ENCODE measurements at regions not wholly inside any gene's neighbourhood (a gene's known extent, or its start where the extent isn't known, plus 50 kb on each side); places are given as distances from the start of the nearest gene placed in this dataset.

- Histone ChIP-seq H3K9ac (ENCODE audit: low read depth, low read length) (no peak overlapping the region), H3K9me3 (ENCODE audit: insufficient read depth, low read length, severe bottlenecking) (no peaks in the 10 kb centered on the region), H3K79me2 (ENCODE audit: insufficient read depth, low read length) (no peaks in the 10 kb centered on the region), H3K4me1 (ENCODE audit: insufficient read depth, low read length) (no peaks in the 10 kb centered on the region), H4K20me1 (ENCODE audit: insufficient read depth, low read length) (no peaks in the 10 kb centered on the region), H3K4me2 (ENCODE audit: insufficient read depth, low read length) (no peak overlapping the region), H2AFZ (ENCODE audit: low read depth, low read length) (no peak overlapping the region), H3K36me3 (ENCODE audit: insufficient read depth, low read length) (no peaks in the 10 kb centered on the region), H3K27ac (ENCODE audit: low read length) (no peak overlapping the region), H3K27me3 (ENCODE audit: insufficient read depth, low read length, poor library complexity) (peaks cover 5% of the 10 kb centered on the region), H3K4me3 (ENCODE audit: low read depth in 1 of 2, low read length in 2 of 2) (no peak overlapping the region)
- ATAC-seq (ENCODE audit: insufficient read depth, low read depth) (no peak), DNase-seq (no peak)
- TF ChIP-seq EZH2 (IDR thresholded peaks at IDR 0.05; ENCODE audit: borderline replicate concordance, low read depth, low read length, severe bottlenecking): no peak
- no peak for TF ChIP-seq CTCF (IDR thresholded peaks at IDR 0.05; ENCODE audit: borderline replicate concordance, extremely low read depth, low read length, poor library complexity, severe bottlenecking)
Observed at GRCh38 chr14:35471803-35472202, 62.2 kb upstream of the INSM2 start.

GRCh38 chr14:35474323-35474722, 59.6 kb upstream of the INSM2 start:
- Histone ChIP-seq H3K27ac (ENCODE audit: low read length) (no peak overlapping the region), H3K4me3 (ENCODE audit: low read depth in 1 of 2, low read length in 2 of 2) (no peak overlapping the region), H3K79me2 (ENCODE audit: insufficient read depth, low read length) (no peaks in the 10 kb centered on the region), H3K4me1 (ENCODE audit: insufficient read depth, low read length) (no peaks in the 10 kb centered on the region), H3K36me3 (ENCODE audit: insufficient read depth, low read length) (no peaks in the 10 kb centered on the region), H3K9ac (ENCODE audit: low read depth, low read length) (no peak overlapping the region), H2AFZ (ENCODE audit: low read depth, low read length) (no peak overlapping the region), H3K4me2 (ENCODE audit: insufficient read depth, low read length) (no peak overlapping the region), H3K27me3 (ENCODE audit: insufficient read depth, low read length, poor library complexity) (peaks cover 5% of the 10 kb centered on the region), H3K9me3 (ENCODE audit: insufficient read depth, low read length, severe bottlenecking) (no peaks in the 10 kb centered on the region), H4K20me1 (ENCODE audit: insufficient read depth, low read length) (no peaks in the 10 kb centered on the region)
- TF ChIP-seq EZH2 (IDR thresholded peaks at IDR 0.05; ENCODE audit: borderline replicate concordance, low read depth, low read length, severe bottlenecking) (no peak), CTCF (IDR thresholded peaks at IDR 0.05; ENCODE audit: borderline replicate concordance, extremely low read depth, low read length, poor library complexity, severe bottlenecking) (no peak)
- ATAC-seq (ENCODE audit: insufficient read depth, low read depth) (no peak), DNase-seq (no peak)

GRCh38 chr14:35480119-35480769, 53.7 kb upstream of the INSM2 start:
- no peak overlapping the region for H3K27ac ChIP-seq (ENCODE audit: low read length)
- no peaks in the 10 kb centered on the region for H3K79me2 ChIP-seq (ENCODE audit: insufficient read depth, low read length)
- no peaks in the 10 kb centered on the region for H3K36me3 ChIP-seq (ENCODE audit: insufficient read depth, low read length)
- DNase-seq: no peak
- H3K4me2 ChIP-seq (ENCODE audit: insufficient read depth, low read length): no peak overlapping the region
- H3K4me3 ChIP-seq (ENCODE audit: low read depth in 1 of 2, low read length in 2 of 2): no peak overlapping the region
- H3K9me3 ChIP-seq (ENCODE audit: insufficient read depth, low read length, severe bottlenecking): no peaks in the 10 kb centered on the region
- TF ChIP-seq CTCF (IDR thresholded peaks at IDR 0.05; ENCODE audit: borderline replicate concordance, extremely low read depth, low read length, poor library complexity, severe bottlenecking) (no peak), EZH2 (IDR thresholded peaks at IDR 0.05; ENCODE audit: borderline replicate concordance, low read depth, low read length, severe bottlenecking) (no peak)
- H2AFZ ChIP-seq (ENCODE audit: low read depth, low read length): no peak overlapping the region
- peaks cover 3% of the 10 kb centered on the region for H3K27me3 ChIP-seq (ENCODE audit: insufficient read depth, low read length, poor library complexity)
- no peak overlapping the region for H3K9ac ChIP-seq (ENCODE audit: low read depth, low read length)
- no peaks in the 10 kb centered on the region for H3K4me1 ChIP-seq (ENCODE audit: insufficient read depth, low read length)
- no peaks in the 10 kb centered on the region for H4K20me1 ChIP-seq (ENCODE audit: insufficient read depth, low read length)
- no peak for ATAC-seq (ENCODE audit: insufficient read depth, low read depth)

All from DND-41 (cell line).